ENCODE measurements at regions not wholly inside any gene's neighbourhood (a gene's known extent, or its start where the extent isn't known, plus 50 kb on each side); places are given as distances from the start of the nearest gene placed in this dataset.

DNA sequence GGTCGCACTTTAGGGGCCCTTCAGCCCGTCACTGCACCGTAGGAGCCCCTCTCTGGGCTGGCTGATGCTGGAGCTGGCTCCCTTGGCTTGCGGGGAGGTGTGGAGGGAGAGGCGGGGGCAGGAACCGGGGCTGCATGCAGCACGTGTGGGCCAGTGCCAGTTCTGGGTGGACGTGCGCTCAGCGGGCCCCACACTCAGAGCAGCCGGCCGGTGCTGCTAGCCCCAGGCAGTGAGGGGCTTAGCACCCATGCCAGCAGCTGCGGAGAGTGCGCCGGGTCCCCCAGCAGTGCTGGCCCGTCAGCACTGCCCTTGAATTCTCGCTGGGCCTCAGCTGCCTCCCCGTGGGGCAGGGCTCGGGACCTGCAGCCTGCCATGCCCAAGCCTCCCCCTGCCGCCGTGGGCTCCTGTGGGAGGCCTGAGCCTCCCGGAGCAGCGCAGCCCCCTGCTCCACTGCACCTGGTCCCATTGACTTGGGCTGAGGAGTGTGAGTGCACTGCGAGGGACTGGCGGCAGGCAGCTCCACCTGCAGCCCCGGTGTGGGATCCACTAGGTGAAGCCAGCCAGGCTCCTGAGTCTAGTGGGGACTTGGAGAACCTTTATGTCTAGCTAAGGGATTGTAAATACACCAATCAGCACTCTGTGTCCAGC, 108.8 kb upstream of the RASGEF1B start (continued):
- TF ChIP-seq, protein P1, sequence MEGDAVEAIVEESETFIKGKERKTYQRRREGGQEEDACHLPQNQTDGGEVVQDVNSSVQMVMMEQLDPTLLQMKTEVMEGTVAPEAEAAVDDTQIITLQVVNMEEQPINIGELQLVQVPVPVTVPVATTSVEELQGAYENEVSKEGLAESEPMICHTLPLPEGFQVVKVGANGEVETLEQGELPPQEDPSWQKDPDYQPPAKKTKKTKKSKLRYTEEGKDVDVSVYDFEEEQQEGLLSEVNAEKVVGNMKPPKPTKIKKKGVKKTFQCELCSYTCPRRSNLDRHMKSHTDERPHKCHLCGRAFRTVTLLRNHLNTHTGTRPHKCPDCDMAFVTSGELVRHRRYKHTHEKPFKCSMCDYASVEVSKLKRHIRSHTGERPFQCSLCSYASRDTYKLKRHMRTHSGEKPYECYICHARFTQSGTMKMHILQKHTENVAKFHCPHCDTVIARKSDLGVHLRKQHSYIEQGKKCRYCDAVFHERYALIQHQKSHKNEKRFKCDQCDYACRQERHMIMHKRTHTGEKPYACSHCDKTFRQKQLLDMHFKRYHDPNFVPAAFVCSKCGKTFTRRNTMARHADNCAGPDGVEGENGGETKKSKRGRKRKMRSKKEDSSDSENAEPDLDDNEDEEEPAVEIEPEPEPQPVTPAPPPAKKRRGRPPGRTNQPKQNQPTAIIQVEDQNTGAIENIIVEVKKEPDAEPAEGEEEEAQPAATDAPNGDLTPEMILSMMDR (IDR thresholded peaks at IDR 0.05 in 2 of 3, conservative IDR thresholded peaks at IDR 0.05 in 1 of 3; ENCODE audit: control insufficient read depth in 2 of 3, extremely low read depth in 1 of 3, insufficient read depth in 1 of 3, low read depth in 3 of 3, low read length in 3 of 3): no peak

- in situ Hi-C loops (cut with MboI): no loop called here
- Histone ChIP-seq H3K4me1 (ENCODE audit: control insufficient read depth, insufficient read depth, low read length) (no peaks in the 10 kb centered on the region), H3K27ac (ENCODE audit: control insufficient read depth, insufficient read depth) (no peak overlapping the region), H3K27me3 (replicated peaks in 1 of 2; ENCODE audit: control insufficient read depth in 2 of 2, insufficient read depth in 2 of 2, low read length in 1 of 2) (no peaks in the 10 kb centered on the region; a peak in 1 of 4 replicates), H2AFZ (ENCODE audit: control insufficient read depth, low read depth, low read length) (no peak overlapping the region), H4K20me1 (ENCODE audit: control insufficient read depth, insufficient read depth) (no peaks in the 10 kb centered on the region), H3K4me3 (no peak overlapping the region), H3K9me3 (replicated peaks; ENCODE audit: control insufficient read depth, insufficient read depth, low read length) (no peaks in the 10 kb centered on the region; the same call in 2 of the 3 replicates), H3K36me3 (ENCODE audit: control insufficient read depth in 2 of 2, insufficient read depth in 2 of 2, low read length in 1 of 2) (no peaks in the 10 kb centered on the region), H3K4me2 (ENCODE audit: control insufficient read depth, insufficient read depth) (no peak overlapping the region), H3K9ac (ENCODE audit: control insufficient read depth, insufficient read depth, low read length) (no peak overlapping the region), H3K79me2 (ENCODE audit: control insufficient read depth, insufficient read depth, low read length) (no peaks in the 10 kb centered on the region)
- POLR2A ChIA-PET: no interaction called here
- intact Hi-C loops (cut with micrococcal nuclease; ENCODE audit: unreplicated experiment): no loop called here
- 8% methylated on average over 1 of the region's 1 CpG for WGBS (ENCODE audit: insufficient coverage, insufficient replicate concordance, low lambda C conversion rate, missing lambda C conversion rate)
- no peak for DNase-seq (ENCODE audit: low read depth, low spot score)
- SMC1A ChIA-PET (ENCODE audit: uncharacterized antibody, unreplicated experiment): interaction anchor here (1.7 kb wide), 1 partner anchor 19 kb away, joined by 3 read pairs; no protein-coding TSS in a partner anchor
- CTCF ChIA-PET: no interaction called here
- TF ChIP-seq POLR2A (IDR thresholded peaks at IDR 0.05; ENCODE audit: low read depth, low read length): no peak
- TF ChIP-seq ESRRA (IDR thresholded peaks at IDR 0.05; ENCODE audit: low read length): no peak
- no peak for TF ChIP-seq ATF7 (IDR thresholded peaks at IDR 0.05; ENCODE audit: low read depth)
- no peak for TF ChIP-seq JUND (IDR thresholded peaks at IDR 0.05; ENCODE audit: low read depth, low read length)
- TF ChIP-seq TCF7 (IDR thresholded peaks at IDR 0.05; ENCODE audit: borderline replicate concordance): no peak
- no peak for TF ChIP-seq ZNF274 (IDR thresholded peaks at IDR 0.05; ENCODE audit: insufficient read depth, insufficient read length)
- TF ChIP-seq HCFC1 (IDR thresholded peaks at IDR 0.05; ENCODE audit: low read length): no peak
- no peak for TF ChIP-seq CUX1 (IDR thresholded peaks at IDR 0.05; ENCODE audit: insufficient replicate concordance, low read depth, low read length)
- TF ChIP-seq CEBPB (IDR thresholded peaks at IDR 0.05; ENCODE audit: borderline replicate concordance in 1 of 2, low read depth in 2 of 2, low read length in 2 of 2): no peak
- TF ChIP-seq RAD21 (IDR thresholded peaks at IDR 0.05; ENCODE audit: insufficient read depth, low read depth, low read length): no peak
- no peak for TF ChIP-seq CEBPZ (IDR thresholded peaks at IDR 0.05; ENCODE audit: low read depth, low read length)
- TF ChIP-seq CHD2 (IDR thresholded peaks at IDR 0.05; ENCODE audit: borderline replicate concordance, low read depth, low read length): no peak
- no peak for FAIRE-seq
- BruUV-seq (replicated peaks): no TSS peak
- RAD21 ChIA-PET (ENCODE audit: unreplicated experiment): no interaction called here
- ATAC-seq: no peak
These were observed 105.7 kb upstream of the RASGEF1B start for GRCh38 chr4:81577392-81577791.

Measured in GM12878 (cell line).